Gastroesophageal sphincter (tissue), 4 donors: ENCODE measurements at regions not wholly inside any gene's neighbourhood (a gene's known extent, or its start where the extent isn't known, plus 50 kb on each side); places are given as distances from the start of the nearest gene placed in this dataset.

Experiments used
- ATAC-seq: fragments of 150-250 bp; one replicate; pipeline ENCODE4 v1.9.1; 2016; ENCODE audit warnings: mild to moderate bottlenecking, moderate library complexity
- H3K27ac ChIP-seq, 4 donors: fragments of 200-600 bp; sonication (generic) in 3 of 4; 1 replicate in 3 of 4; 2 replicates in 1 of 4; pipeline ENCODE4 v1.5.1; 2016 to 2019
- H3K27me3 ChIP-seq: fragments of 200-600 bp; sonication (generic); one replicate; pipeline ENCODE4 v1.5.1; 2019
- H3K36me3 ChIP-seq, 2 donors: fragments of 200-600 bp; sonication (generic); one replicate each; pipeline ENCODE4 v1.5.1; 2019; ENCODE audit warnings: control low read depth in 1 of 2
- H3K4me1 ChIP-seq, 3 donors: fragments of 200-600 bp; sonication (generic); 1 replicate in 2 of 3; 2 replicates in 1 of 3; pipeline ENCODE4 v1.5.1; 2016 to 2019; ENCODE audit warnings: control low read depth in 2 of 3
- H3K4me3 ChIP-seq, 2 donors: fragments of 200-600 bp; sonication (generic); one replicate each; pipeline ENCODE4 v1.5.1; 2019; ENCODE audit warnings: mild to moderate bottlenecking in 1 of 2, moderate library complexity in 1 of 2
- H3K9me3 ChIP-seq, 3 donors: fragments of 200-600 bp; sonication (generic); one replicate each; pipeline ENCODE4 v1.5.1; 2017 to 2019; ENCODE audit warnings: control low read depth in 2 of 3
- CTCF ChIP-seq, 4 experiments: fragments of 200-600 bp in 2 of 4; fragments of 450-650 bp in 2 of 4; sonication (generic) in 1 of 4; IDR thresholded peaks; one replicate each; pipeline ENCODE4 v1.5.1; 2017 to 2019; ENCODE audit warnings: antibody characterized with exemption in 4 of 4, mild to moderate bottlenecking in 2 of 4, moderate library complexity in 2 of 4
- EP300 ChIP-seq: sonication (generic); formaldehyde crosslinking; IDR thresholded peaks from one replicate; pipeline ENCODE4 v1.6.1; 2017; ENCODE audit warnings: antibody characterized with exemption, mild to moderate bottlenecking
- POLR2A ChIP-seq, 2 donors: fragments of 450-650 bp; IDR thresholded peaks; one replicate each; pipeline ENCODE4 v1.6.1; 2017; ENCODE audit warnings: antibody characterized with exemption in 2 of 2, mild to moderate bottlenecking in 2 of 2, moderate library complexity in 1 of 2
- POLR2AphosphoS5 ChIP-seq: sonication (generic); formaldehyde crosslinking; IDR thresholded peaks from one replicate; pipeline ENCODE4 v1.6.1; 2017; ENCODE audit warnings: antibody characterized with exemption
- WGBS, 2 donors: methylation state at CpG; one replicate each; pipeline ENCODE4 v1.1.5; 2018; ENCODE audit warnings: low coverage in 1 of 2; 5-methylcytosine and 5-hydroxymethylcytosine counted together

GRCh38 chr5:125196481-125197111 lies 450.2 kb upstream of the ZNF608 start:
- Histone ChIP-seq H3K4me3 (no peak overlapping the region), H3K36me3 (no peaks in the 10 kb centered on the region), H3K27me3 (no peaks in the 10 kb centered on the region), H3K9me3 (no peaks in the 10 kb centered on the region), H3K4me1 (peaks cover 4 to 44% (median 7%) of the 10 kb centered on the region in 3 donors), H3K27ac (peak overlapping the region; percentile 8 to 69 (median 52))
- TF ChIP-seq CTCF (IDR thresholded peaks at IDR 0.05) = no peak
- TF ChIP-seq POLR2AphosphoS5 = peak; percentile 45
- TF ChIP-seq EP300 = no peak
- TF ChIP-seq POLR2A (IDR thresholded peaks at IDR 0.05) = no peak
- WGBS, 2 donors = 22 to 49% methylated on average over 12 to 13 of the region's 13 CpGs
- ATAC-seq = peak; percentile 33

DNA sequence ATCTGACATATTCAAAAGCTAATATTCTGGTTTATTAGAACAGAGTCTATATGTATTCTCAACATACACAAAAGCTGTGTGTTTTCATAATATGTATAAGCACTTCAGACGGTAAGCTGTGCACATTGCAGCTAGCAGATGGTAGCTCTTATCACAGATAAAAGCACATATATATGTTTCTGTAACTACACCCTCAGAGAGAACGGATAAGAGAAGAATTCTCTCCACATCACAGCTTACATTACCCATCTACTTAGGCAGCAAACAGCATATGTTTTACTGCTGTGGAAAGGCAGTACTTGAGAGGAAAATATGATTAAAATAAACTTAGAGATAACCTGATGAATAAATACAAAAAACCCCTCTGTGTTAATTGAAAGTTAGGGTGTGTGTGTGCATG lies 450.9 kb upstream of the ZNF608 start:
- WGBS, 2 donors = 43 to 48% methylated on average over 1 to 2 of the region's 2 CpGs
- ATAC-seq = no peak
- Histone ChIP-seq H3K27ac (peak overlapping the region in 2 of 4 donors; percentile 53 to 69), H3K9me3 (no peaks in the 10 kb centered on the region), H3K36me3 (no peaks in the 10 kb centered on the region), H3K4me3 (no peak overlapping the region), H3K27me3 (no peaks in the 10 kb centered on the region), H3K4me1 (peaks cover 4 to 44% (median 7%) of the 10 kb centered on the region in 3 donors)
- no peak for TF ChIP-seq EP300
- no peak for TF ChIP-seq CTCF (IDR thresholded peaks at IDR 0.05)
- TF ChIP-seq POLR2A (IDR thresholded peaks at IDR 0.05) = no peak
- no peak for TF ChIP-seq POLR2AphosphoS5

GRCh38 chr5:125198270-125198974 lies 452.0 kb upstream of the ZNF608 start:
- 20 to 21% methylated on average over 2 of the region's 3 CpGs for WGBS, 2 donors
- H3K27me3 ChIP-seq = no peaks in the 10 kb centered on the region
- no peak overlapping the region for H3K4me3 ChIP-seq
- peaks cover 4 to 44% (median 7%) of the 10 kb centered on the region in 3 donors for H3K4me1 ChIP-seq
- TF ChIP-seq POLR2AphosphoS5 = no peak
- H3K36me3 ChIP-seq = no peaks in the 10 kb centered on the region
- H3K9me3 ChIP-seq = no peaks in the 10 kb centered on the region
- H3K27ac ChIP-seq = peak overlapping the region in 3 of 4 donors; percentile 3 to 49 (median 18)
- ATAC-seq = peak; percentile 50

DNA sequence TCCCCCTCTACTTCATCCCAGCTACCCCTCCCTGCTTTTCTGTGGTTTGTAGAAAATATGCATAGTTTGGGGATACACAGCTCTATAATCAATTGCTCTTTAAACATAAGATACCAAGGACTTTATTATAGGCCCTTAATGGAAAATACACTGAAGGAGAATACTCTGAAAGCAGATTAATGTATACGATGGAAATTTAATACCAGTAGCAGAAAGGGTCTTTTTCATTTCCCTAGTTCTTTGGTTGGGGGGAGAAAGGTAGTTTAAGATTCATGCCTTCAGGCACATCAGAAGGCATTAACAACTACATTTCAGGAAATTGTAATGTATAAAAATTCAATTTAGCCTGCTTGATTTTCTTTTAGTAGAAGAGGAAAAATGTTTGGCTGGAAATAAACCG lies 452.9 kb upstream of the ZNF608 start:
- ATAC-seq = no peak
- 61 to 86% methylated on average over 2 of the region's 2 CpGs for WGBS, 2 donors
- H3K36me3 ChIP-seq = no peaks in the 10 kb centered on the region
- peaks cover 4 to 44% (median 7%) of the 10 kb centered on the region in 3 donors for H3K4me1 ChIP-seq
- no peak for TF ChIP-seq POLR2AphosphoS5
- no peak for TF ChIP-seq EP300
- no peak for TF ChIP-seq CTCF (IDR thresholded peaks at IDR 0.05)
- no peak for TF ChIP-seq POLR2A (IDR thresholded peaks at IDR 0.05)
- H3K27ac ChIP-seq = no peak overlapping the region
- H3K4me3 ChIP-seq = no peak overlapping the region
- H3K9me3 ChIP-seq = no peaks in the 10 kb centered on the region
- no peaks in the 10 kb centered on the region for H3K27me3 ChIP-seq

GRCh38 chr5:125199968-125200865 lies 453.8 kb upstream of the ZNF608 start:
- Histone ChIP-seq H3K9me3 (no peaks in the 10 kb centered on the region), H3K27me3 (no peaks in the 10 kb centered on the region), H3K4me1 (peaks cover 4 to 44% (median 7%) of the 10 kb centered on the region in 3 donors), H3K4me3 (peak overlapping the region; percentile 3 to 40), H3K27ac (peak overlapping the region in 3 of 4 donors; percentile 1 to 58 (median 49)), H3K36me3 (no peaks in the 10 kb centered on the region)
- 12 to 58% methylated on average over 6 to 7 of the region's 17 CpGs for WGBS, 2 donors
- ATAC-seq = no peak
- TF ChIP-seq POLR2AphosphoS5 = no peak
- no peak for TF ChIP-seq POLR2A (IDR thresholded peaks at IDR 0.05)
- no peak for TF ChIP-seq CTCF (IDR thresholded peaks at IDR 0.05)
- TF ChIP-seq EP300 = no peak
